DND-41 (cell line): ENCODE measurements at regions not wholly inside any gene's neighbourhood (a gene's known extent, or its start where the extent isn't known, plus 50 kb on each side); places are given as distances from the start of the nearest gene placed in this dataset.

Experiments used
- ATAC-seq: fragments of 200-7000 bp; cut with Tn5 transposase; 3 replicates; pipeline ENCODE4 v1.9.1; 2021; ENCODE audit warnings: low read depth; ENCODE audit not compliant: insufficient read depth
- DNase-seq: peaks from one replicate; pipeline ENCODE4 v3.0.0-alpha.2; 2020
- H2AFZ ChIP-seq: 2 replicates; pipeline ENCODE4 v1.6.0; 2012; ENCODE audit warnings: low read depth, low read length
- H3K27ac ChIP-seq: 2 replicates; pipeline ENCODE4 v1.5.1; 2012; ENCODE audit warnings: low read length, inconsistent platforms
- H3K27me3 ChIP-seq: fragments of 200-600 bp; sonication (generic); 2 replicates; pipeline ENCODE4 v1.6.0; 2012; ENCODE audit warnings: low read length, mild to moderate bottlenecking, inconsistent platforms; ENCODE audit not compliant: insufficient read depth, poor library complexity
- H3K36me3 ChIP-seq: 2 replicates; pipeline ENCODE4 v1.5.1; 2012; ENCODE audit warnings: low read length, inconsistent platforms; ENCODE audit not compliant: insufficient read depth
- H3K4me1 ChIP-seq: 2 replicates; pipeline ENCODE4 v1.5.1; 2012; ENCODE audit warnings: mild to moderate bottlenecking, low read length; ENCODE audit not compliant: insufficient read depth
- H3K4me2 ChIP-seq: 2 replicates; pipeline ENCODE4 v1.6.0; 2012; ENCODE audit warnings: mild to moderate bottlenecking, moderate library complexity, low read length, inconsistent platforms; ENCODE audit not compliant: insufficient read depth
- H3K4me3 ChIP-seq, 2 experiments: fragments of 200-600 bp in 1 of 2; shearing (Covaris generic) in 1 of 2; 2 replicates each; pipeline ENCODE4 v1.5.1; 2012 to 2016; ENCODE audit warnings: inconsistent platforms in 2 of 2, low read length in 2 of 2, mild to moderate bottlenecking in 2 of 2, low read depth in 1 of 2, moderate library complexity in 1 of 2
- H3K79me2 ChIP-seq: 2 replicates; pipeline ENCODE4 v1.6.0; 2012; ENCODE audit warnings: low read length, inconsistent platforms; ENCODE audit not compliant: insufficient read depth
- H3K9ac ChIP-seq: 2 replicates; pipeline ENCODE4 v1.6.0; 2012; ENCODE audit warnings: low read depth, mild to moderate bottlenecking, inconsistent platforms, low read length, moderate library complexity
- H3K9me3 ChIP-seq: 2 replicates; pipeline ENCODE4 v1.5.1; 2012; ENCODE audit warnings: low read length, moderate library complexity, mild to moderate bottlenecking, inconsistent platforms; ENCODE audit not compliant: insufficient read depth, severe bottlenecking
- H4K20me1 ChIP-seq: 2 replicates; pipeline ENCODE4 v1.6.0; 2012; ENCODE audit warnings: low read length; ENCODE audit not compliant: insufficient read depth
- EZH2 ChIP-seq: IDR thresholded peaks from 3 replicates; pipeline ENCODE4 v1.6.1; 2012; ENCODE audit warnings: borderline replicate concordance, low read depth, mild to moderate bottlenecking, moderate library complexity, low read length, inconsistent platforms; ENCODE audit not compliant: severe bottlenecking
- TF ChIP-seq, protein P1 (sequence below): IDR thresholded peaks from 2 replicates; pipeline ENCODE4 v1.5.1; 2012; ENCODE audit warnings: borderline replicate concordance, low read length, moderate library complexity, mild to moderate bottlenecking; ENCODE audit not compliant: poor library complexity, severe bottlenecking; ENCODE audit errors: extremely low read depth

DNA sequence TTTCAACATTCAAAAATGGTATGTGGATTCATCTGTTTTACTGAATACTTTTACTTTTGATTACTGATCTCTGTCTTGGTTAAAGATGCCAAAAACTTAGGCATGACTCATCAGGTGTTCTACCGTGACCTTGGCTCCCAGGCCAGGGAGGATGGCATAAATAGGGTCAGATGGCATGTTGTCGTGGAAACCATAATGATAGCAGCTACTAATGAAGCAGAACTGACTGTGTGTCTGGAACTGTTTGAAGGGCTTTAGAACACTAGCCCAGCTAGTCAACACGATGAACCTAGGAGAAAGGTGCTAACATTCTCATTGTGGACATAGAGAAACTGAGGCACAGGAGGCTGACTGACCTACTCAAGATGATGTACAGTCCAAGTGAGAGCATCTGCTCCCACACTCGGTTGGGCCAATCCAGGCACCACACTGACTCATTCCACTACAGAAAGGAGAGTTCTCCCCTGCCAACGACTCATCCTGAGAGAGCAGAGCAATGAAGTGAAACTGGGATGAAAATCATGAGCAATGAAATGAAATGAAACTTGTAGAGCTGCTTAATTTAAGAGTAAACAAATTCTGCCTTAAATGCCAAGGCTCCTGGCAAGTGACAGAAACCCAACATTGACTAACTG is 116.0 kb downstream of the TENT4A start:
- no peak for ATAC-seq

DNA sequence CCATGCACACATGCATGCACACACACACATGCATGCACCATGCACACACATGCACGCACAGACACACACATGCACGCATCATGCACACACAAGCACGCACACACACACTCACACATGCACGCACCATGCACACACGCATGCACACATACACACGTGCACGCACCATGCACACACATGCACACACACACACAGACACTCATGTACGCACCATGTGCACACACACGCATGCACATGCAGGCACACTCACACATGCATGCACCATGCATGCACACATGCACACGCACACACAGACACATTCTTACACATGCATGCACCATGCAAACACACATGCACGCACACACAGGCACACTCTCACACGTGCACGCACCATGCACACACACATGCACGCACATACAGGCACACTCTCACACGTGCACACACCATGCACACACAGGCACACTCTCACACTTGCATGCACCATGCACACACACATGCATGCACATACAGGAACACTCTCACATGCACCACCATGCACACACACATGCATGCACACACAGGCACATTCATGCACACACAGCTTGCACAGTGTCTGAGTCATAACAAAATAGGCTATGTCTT is 117.5 kb downstream of the TENT4A start:
- no peak overlapping the region for H3K27ac ChIP-seq
- no peak for TF ChIP-seq EZH2
- TF ChIP-seq, protein P1, sequence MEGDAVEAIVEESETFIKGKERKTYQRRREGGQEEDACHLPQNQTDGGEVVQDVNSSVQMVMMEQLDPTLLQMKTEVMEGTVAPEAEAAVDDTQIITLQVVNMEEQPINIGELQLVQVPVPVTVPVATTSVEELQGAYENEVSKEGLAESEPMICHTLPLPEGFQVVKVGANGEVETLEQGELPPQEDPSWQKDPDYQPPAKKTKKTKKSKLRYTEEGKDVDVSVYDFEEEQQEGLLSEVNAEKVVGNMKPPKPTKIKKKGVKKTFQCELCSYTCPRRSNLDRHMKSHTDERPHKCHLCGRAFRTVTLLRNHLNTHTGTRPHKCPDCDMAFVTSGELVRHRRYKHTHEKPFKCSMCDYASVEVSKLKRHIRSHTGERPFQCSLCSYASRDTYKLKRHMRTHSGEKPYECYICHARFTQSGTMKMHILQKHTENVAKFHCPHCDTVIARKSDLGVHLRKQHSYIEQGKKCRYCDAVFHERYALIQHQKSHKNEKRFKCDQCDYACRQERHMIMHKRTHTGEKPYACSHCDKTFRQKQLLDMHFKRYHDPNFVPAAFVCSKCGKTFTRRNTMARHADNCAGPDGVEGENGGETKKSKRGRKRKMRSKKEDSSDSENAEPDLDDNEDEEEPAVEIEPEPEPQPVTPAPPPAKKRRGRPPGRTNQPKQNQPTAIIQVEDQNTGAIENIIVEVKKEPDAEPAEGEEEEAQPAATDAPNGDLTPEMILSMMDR = no peak
- H3K4me3 ChIP-seq = no peak overlapping the region
- no peak overlapping the region for H3K4me2 ChIP-seq
- ATAC-seq (no peak), DNase-seq (no peak)
- 0 out of 2 replicates have a peak, but pooled peaks cover 8% of the 10 kb centered on the region for H3K4me1 ChIP-seq
- H2AFZ ChIP-seq = no peak overlapping the region
- H3K79me2 ChIP-seq = no peaks in the 10 kb centered on the region
- peaks cover 8% of the 10 kb centered on the region for H3K9me3 ChIP-seq
- H3K27me3 ChIP-seq = no peaks in the 10 kb centered on the region
- H4K20me1 ChIP-seq = no peaks in the 10 kb centered on the region; the same call in 1 of the 2 replicates
- no peaks in the 10 kb centered on the region for H3K36me3 ChIP-seq
- H3K9ac ChIP-seq = no peak overlapping the region

More for the DNA sequence above, 116.0 kb downstream of the TENT4A start:
- peaks cover 8% of the 10 kb centered on the region for H3K9me3 ChIP-seq
- H3K9ac ChIP-seq = no peak overlapping the region
- H3K27me3 ChIP-seq = no peaks in the 10 kb centered on the region
- no peaks in the 10 kb centered on the region for H3K79me2 ChIP-seq
- TF ChIP-seq, protein P1 = no peak
- TF ChIP-seq EZH2 = no peak
- H4K20me1 ChIP-seq = no peaks in the 10 kb centered on the region; the same call in 1 of the 2 replicates
- H3K4me3 ChIP-seq = no peak overlapping the region
- 0 out of 2 replicates have a peak, but pooled peaks cover 8% of the 10 kb centered on the region for H3K4me1 ChIP-seq
- no peak overlapping the region for H2AFZ ChIP-seq
- H3K27ac ChIP-seq = no peak overlapping the region
- H3K4me2 ChIP-seq = no peak overlapping the region
- no peak for DNase-seq
- H3K36me3 ChIP-seq = no peaks in the 10 kb centered on the region

DNA sequence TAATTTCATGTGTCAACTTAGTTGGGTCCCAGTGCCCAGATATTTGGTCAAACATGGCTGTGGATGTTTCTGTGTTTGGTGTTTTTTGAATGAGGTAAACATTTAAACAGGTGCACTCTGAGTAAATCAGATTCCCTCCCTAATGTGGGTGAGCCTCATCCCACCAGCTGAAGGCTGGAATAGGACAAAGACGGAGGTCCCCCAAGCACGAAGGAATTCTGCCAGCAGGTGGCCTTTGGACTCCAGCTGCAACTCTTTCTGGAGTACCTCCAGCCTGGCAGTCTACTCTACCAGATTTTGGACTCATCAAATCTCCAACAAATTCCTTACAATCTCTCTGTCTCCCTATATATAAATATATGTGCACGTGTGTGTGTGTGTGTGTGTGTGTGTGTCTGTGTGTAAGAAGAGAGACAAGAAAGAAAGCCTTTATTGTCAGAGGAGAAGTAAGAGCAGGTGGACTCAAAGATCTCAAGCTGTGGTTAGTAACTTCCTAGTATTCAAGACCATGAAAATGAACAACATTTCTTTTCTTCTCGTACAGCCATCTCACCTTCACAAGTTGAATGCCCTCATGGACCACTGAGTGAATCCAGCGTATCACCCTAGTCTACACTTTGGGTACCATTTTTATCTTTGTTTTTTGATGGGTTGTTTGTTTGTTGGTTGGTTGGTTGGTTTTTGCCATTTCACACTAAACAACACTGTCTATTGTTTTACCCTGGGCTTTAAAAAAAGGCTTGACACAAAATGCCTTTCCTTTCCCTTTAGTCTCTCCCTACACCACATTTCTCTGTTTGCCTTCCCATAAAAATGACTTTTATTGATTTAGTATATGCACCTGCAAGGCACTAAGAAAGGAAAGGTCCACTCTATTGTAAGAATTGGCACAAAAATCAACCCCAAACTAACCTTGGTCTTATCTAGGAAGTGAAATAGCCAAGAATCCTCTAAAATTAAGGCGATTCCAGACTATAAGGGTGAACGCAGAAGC is 118.7 kb downstream of the TENT4A start:
- Histone ChIP-seq H3K4me1 (0 out of 2 replicates have a peak, but pooled peaks cover 8% of the 10 kb centered on the region), H3K9me3 (peaks cover 8% of the 10 kb centered on the region), H2AFZ (no peak overlapping the region), H3K27me3 (no peaks in the 10 kb centered on the region), H4K20me1 (no peaks in the 10 kb centered on the region; the same call in 1 of the 2 replicates), H3K27ac (no peak overlapping the region), H3K36me3 (no peaks in the 10 kb centered on the region), H3K4me2 (no peak overlapping the region), H3K9ac (no peak overlapping the region), H3K4me3 (no peak overlapping the region), H3K79me2 (no peaks in the 10 kb centered on the region)
- TF ChIP-seq, protein P1 = no peak
- no peak for TF ChIP-seq EZH2
- DNase-seq = no peak
- no peak for ATAC-seq
